CD4-positive, alpha-beta T cell treated with Interleukin-1 beta for 1 hour (primary cell): ENCODE measurements at regions not wholly inside any gene's neighbourhood (a gene's known extent, or its start where the extent isn't known, plus 50 kb on each side); places are given as distances from the start of the nearest gene placed in this dataset.

Experiments
- DNase-seq, 2 donors: peaks; one replicate each; pipeline ENCODE4 v3.0.0-alpha.2; 2020 to 2022

GRCh38 chr2:133667968-133668367, 99.7 kb upstream of the NCKAP5 start:
- DNase-seq, result no peak

- DNase-seq, result no peak
These were observed 100.3 kb upstream of the NCKAP5 start for GRCh38 chr2:133668547-133668946.

- DNase-seq, result no peak
These were observed 105.1 kb upstream of the NCKAP5 start for GRCh38 chr2:133673305-133673905.

GRCh38 chr2:133674066-133674432, 105.8 kb upstream of the NCKAP5 start:
- DNase-seq, result no peak

- DNase-seq, result no peak
These were observed 106.4 kb upstream of the NCKAP5 start for GRCh38 chr2:133674433-133675331.

GRCh38 chr2:133676392-133677130, 108.3 kb upstream of the NCKAP5 start:
- no peak for DNase-seq

- no peak for DNase-seq
These were observed 112.2 kb upstream of the NCKAP5 start for GRCh38 chr2:133680343-133681049.

- DNase-seq, result no peak
These were observed 114.1 kb upstream of the NCKAP5 start for GRCh38 chr2:133682347-133682746.

GRCh38 chr2:133682906-133683305, 114.6 kb upstream of the NCKAP5 start:
- DNase-seq, result no peak

- no peak for DNase-seq
These were observed 117.5 kb upstream of the NCKAP5 start for GRCh38 chr2:133685636-133686215.

- no peak for DNase-seq
These were observed 122.5 kb upstream of the NCKAP5 start for GRCh38 chr2:133690780-133691179.

- no peak for DNase-seq
These were observed 123.1 kb upstream of the NCKAP5 start for GRCh38 chr2:133691336-133691735.

GRCh38 chr2:133705287-133705686, 137.0 kb upstream of the NCKAP5 start:
- no peak for DNase-seq

GRCh38 chr2:133710613-133711012, 142.3 kb upstream of the NCKAP5 start:
- no peak for DNase-seq

- no peak for DNase-seq
These were observed 142.9 kb upstream of the NCKAP5 start for GRCh38 chr2:133711201-133711600.

- DNase-seq, result no peak
These were observed 143.5 kb upstream of the NCKAP5 start for GRCh38 chr2:133711806-133712205.

GRCh38 chr2:133712369-133712768, 144.1 kb upstream of the NCKAP5 start:
- no peak for DNase-seq

- no peak for DNase-seq
These were observed 144.9 kb upstream of the NCKAP5 start for GRCh38 chr2:133713049-133713580.

GRCh38 chr2:133716166-133716565, 147.9 kb upstream of the NCKAP5 start:
- DNase-seq, result no peak

GRCh38 chr2:133717497-133717896, 149.2 kb upstream of the NCKAP5 start:
- DNase-seq, result no peak

GRCh38 chr2:133718688-133719201, 150.5 kb upstream of the NCKAP5 start:
- DNase-seq, result no peak

GRCh38 chr2:133720429-133720828, 152.2 kb upstream of the NCKAP5 start:
- DNase-seq, result no peak
